ENCODE measurements at regions not wholly inside any gene's neighbourhood (a gene's known extent, or its start where the extent isn't known, plus 50 kb on each side); places are given as distances from the start of the nearest gene placed in this dataset.

DNA sequence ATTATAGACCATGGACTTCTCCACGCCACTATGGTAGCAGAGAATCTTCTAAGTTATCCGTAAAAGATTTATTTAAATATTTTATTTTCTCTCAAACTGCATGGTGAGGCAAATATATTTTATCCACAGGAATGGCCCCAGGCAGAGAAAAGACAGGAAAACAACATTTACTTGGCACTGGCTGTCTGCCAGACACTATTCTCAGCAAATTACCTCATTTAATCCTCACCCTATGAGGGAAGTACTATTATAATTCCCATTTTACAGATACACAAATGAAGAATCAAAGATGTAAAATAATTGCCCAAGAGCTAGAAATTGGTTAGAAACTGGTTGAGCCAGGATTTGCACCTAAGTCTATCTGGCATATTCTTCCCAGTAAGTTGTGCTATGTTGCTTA lies 361.4 kb upstream of the IL12A start:
- TF ChIP-seq, protein P1, sequence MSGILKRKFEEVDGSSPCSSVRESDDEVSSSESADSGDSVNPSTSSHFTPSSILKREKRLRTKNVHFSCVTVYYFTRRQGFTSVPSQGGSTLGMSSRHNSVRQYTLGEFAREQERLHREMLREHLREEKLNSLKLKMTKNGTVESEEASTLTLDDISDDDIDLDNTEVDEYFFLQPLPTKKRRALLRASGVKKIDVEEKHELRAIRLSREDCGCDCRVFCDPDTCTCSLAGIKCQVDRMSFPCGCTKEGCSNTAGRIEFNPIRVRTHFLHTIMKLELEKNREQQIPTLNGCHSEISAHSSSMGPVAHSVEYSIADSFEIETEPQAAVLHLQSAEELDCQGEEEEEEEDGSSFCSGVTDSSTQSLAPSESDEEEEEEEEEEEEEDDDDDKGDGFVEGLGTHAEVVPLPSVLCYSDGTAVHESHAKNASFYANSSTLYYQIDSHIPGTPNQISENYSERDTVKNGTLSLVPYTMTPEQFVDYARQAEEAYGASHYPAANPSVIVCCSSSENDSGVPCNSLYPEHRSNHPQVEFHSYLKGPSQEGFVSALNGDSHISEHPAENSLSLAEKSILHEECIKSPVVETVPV (CRISPR knock-in tag; IDR thresholded peaks at IDR 0.05), result no peak
- TF ChIP-seq GLIS3 (CRISPR knock-in tag; IDR thresholded peaks at IDR 0.05), result no peak
- no peak for TF ChIP-seq ZFP30 (CRISPR knock-in tag; IDR thresholded peaks at IDR 0.05)
- no peak for TF ChIP-seq ZNF565 (CRISPR knock-in tag; conservative IDR thresholded peaks at IDR 0.05; ENCODE audit: low read depth)
- TF ChIP-seq, protein P2, sequence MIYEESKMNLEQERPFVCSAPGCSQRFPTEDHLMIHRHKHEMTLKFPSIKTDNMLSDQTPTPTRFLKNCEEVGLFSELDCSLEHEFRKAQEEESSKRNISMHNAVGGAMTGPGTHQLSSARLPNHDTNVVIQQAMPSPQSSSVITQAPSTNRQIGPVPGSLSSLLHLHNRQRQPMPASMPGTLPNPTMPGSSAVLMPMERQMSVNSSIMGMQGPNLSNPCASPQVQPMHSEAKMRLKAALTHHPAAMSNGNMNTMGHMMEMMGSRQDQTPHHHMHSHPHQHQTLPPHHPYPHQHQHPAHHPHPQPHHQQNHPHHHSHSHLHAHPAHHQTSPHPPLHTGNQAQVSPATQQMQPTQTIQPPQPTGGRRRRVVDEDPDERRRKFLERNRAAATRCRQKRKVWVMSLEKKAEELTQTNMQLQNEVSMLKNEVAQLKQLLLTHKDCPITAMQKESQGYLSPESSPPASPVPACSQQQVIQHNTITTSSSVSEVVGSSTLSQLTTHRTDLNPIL (CRISPR knock-in tag; IDR thresholded peaks at IDR 0.05; ENCODE audit: low read depth), result no peak
- no peak for TF ChIP-seq ISL1 (CRISPR knock-in tag; IDR thresholded peaks at IDR 0.05)
- TF ChIP-seq RARB (CRISPR knock-in tag; IDR thresholded peaks at IDR 0.05), result no peak
- no peak for TF ChIP-seq ZFP3 (CRISPR knock-in tag; IDR thresholded peaks at IDR 0.05)
- ATAC-seq, result no peak

DNA sequence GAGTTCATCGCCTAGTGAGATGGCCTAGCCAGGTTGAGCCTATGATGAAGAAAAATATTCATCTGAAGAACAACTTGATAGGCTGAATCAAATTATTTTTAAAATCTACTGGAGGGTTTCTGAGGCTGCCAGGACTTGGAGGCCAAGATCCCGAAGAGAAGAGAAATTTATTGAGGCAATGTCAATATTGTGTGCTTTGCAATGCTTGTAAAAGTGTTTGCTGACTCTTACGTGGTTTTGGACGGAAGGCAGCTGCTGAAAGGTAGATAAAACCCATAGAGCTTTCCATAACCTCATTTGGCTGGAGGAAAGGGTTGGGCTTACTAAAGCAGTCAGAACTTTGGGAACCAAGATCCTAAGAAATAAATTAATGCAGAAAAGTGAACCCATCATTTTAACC lies 361.0 kb upstream of the IL12A start:
- no peak for ATAC-seq
- TF ChIP-seq PPARA (CRISPR knock-in tag; IDR thresholded peaks at IDR 0.05; ENCODE audit: borderline replicate concordance) (no peak), ZFP3 (CRISPR knock-in tag; IDR thresholded peaks at IDR 0.05) (no peak), GLIS3 (CRISPR knock-in tag; IDR thresholded peaks at IDR 0.05) (no peak), ARNTL (CRISPR knock-in tag; IDR thresholded peaks at IDR 0.05; ENCODE audit: borderline replicate concordance, low read depth) (no peak), OSR1 (CRISPR knock-in tag; IDR thresholded peaks at IDR 0.05) (no peak), BACH2 (CRISPR knock-in tag; IDR thresholded peaks at IDR 0.05; ENCODE audit: borderline replicate concordance) (no peak)
- TF ChIP-seq, protein P3, sequence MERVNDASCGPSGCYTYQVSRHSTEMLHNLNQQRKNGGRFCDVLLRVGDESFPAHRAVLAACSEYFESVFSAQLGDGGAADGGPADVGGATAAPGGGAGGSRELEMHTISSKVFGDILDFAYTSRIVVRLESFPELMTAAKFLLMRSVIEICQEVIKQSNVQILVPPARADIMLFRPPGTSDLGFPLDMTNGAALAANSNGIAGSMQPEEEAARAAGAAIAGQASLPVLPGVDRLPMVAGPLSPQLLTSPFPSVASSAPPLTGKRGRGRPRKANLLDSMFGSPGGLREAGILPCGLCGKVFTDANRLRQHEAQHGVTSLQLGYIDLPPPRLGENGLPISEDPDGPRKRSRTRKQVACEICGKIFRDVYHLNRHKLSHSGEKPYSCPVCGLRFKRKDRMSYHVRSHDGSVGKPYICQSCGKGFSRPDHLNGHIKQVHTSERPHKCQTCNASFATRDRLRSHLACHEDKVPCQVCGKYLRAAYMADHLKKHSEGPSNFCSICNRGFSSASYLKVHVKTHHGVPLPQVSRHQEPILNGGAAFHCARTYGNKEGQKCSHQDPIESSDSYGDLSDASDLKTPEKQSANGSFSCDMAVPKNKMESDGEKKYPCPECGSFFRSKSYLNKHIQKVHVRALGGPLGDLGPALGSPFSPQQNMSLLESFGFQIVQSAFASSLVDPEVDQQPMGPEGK (CRISPR knock-in tag; IDR thresholded peaks at IDR 0.05; ENCODE audit: borderline replicate concordance), result no peak

DNA sequence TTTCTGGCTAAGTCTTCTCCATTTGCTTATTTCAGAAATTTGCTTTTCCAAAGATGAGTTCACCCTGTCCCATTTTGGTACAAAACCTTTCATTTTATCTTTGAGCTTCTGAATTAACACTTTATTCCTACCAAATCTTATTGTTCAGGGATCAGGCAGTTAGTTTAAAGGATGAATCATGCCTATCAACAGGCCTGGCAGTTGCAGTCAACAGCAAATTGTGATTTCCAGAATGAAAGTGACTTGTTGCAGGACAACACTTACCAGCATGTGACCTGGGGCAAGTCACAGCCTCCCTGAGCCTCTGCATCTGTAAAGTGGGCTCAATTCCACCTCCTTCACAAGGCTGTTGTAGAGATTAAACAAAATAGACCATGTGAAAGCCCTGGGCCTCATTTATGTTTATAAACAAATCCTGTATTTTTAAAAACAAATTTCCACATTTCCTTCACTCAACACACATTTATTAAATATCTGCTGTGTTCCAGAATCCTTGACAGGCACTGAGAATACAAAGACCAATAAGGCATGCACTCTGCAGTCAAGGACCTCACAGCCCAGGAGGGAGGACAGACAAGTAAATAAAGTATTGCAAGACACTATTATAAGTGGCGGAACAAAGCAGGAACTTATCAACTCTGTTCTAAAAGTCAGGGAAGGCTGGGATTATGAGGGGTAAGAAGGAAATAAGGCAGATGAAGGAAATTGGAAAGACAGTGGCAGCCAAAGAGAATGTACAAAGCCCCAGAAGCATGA lies 359.1 kb upstream of the IL12A start:
- ATAC-seq, result no peak
- TF ChIP-seq RARB (CRISPR knock-in tag; IDR thresholded peaks at IDR 0.05) (no peak), ARNTL (CRISPR knock-in tag; IDR thresholded peaks at IDR 0.05; ENCODE audit: borderline replicate concordance, low read depth) (no peak), CSDC2 (CRISPR knock-in tag; IDR thresholded peaks at IDR 0.05) (no peak), GLIS3 (CRISPR knock-in tag; IDR thresholded peaks at IDR 0.05) (no peak), ZFP3 (CRISPR knock-in tag; IDR thresholded peaks at IDR 0.05) (no peak), BACH2 (CRISPR knock-in tag; IDR thresholded peaks at IDR 0.05; ENCODE audit: borderline replicate concordance) (no peak), ZNF8 (CRISPR knock-in tag; IDR thresholded peaks at IDR 0.05) (no peak), SNAI2 (CRISPR knock-in tag; IDR thresholded peaks at IDR 0.05) (no peak), ZNF565 (CRISPR knock-in tag; conservative IDR thresholded peaks at IDR 0.05; ENCODE audit: low read depth) (no peak), PPARA (CRISPR knock-in tag; IDR thresholded peaks at IDR 0.05; ENCODE audit: borderline replicate concordance) (no peak), ZFP30 (CRISPR knock-in tag; IDR thresholded peaks at IDR 0.05) (no peak)
- TF ChIP-seq, protein P2 (CRISPR knock-in tag; IDR thresholded peaks at IDR 0.05; ENCODE audit: low read depth), result no peak
- TF ChIP-seq, protein P4, sequence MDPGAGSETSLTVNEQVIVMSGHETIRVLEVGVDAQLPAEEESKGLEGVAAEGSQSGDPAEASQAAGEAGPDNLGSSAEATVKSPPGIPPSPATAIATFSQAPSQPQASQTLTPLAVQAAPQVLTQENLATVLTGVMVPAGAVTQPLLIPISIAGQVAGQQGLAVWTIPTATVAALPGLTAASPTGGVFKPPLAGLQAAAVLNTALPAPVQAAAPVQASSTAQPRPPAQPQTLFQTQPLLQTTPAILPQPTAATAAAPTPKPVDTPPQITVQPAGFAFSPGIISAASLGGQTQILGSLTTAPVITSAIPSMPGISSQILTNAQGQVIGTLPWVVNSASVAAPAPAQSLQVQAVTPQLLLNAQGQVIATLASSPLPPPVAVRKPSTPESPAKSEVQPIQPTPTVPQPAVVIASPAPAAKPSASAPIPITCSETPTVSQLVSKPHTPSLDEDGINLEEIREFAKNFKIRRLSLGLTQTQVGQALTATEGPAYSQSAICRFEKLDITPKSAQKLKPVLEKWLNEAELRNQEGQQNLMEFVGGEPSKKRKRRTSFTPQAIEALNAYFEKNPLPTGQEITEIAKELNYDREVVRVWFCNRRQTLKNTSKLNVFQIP (CRISPR knock-in tag; IDR thresholded peaks at IDR 0.05; ENCODE audit: borderline replicate concordance, low read depth), result no peak
- TF ChIP-seq, protein P1 (CRISPR knock-in tag; IDR thresholded peaks at IDR 0.05), result no peak

Measured in SK-N-SH treated with all-trans-retinoic acid at 6 μM for 48 hours (cell line).